ENCODE measurements at regions not wholly inside any gene's neighbourhood (a gene's known extent, or its start where the extent isn't known, plus 50 kb on each side); places are given as distances from the start of the nearest gene placed in this dataset.

GRCh38 chr11:15761235-15761634, 595.1 kb downstream of the SOX6 start:
- TF ChIP-seq SIN3A (IDR thresholded peaks at IDR 0.05; ENCODE audit: borderline replicate concordance, insufficient read depth, low read length), result no peak
- TF ChIP-seq TAF1 (IDR thresholded peaks at IDR 0.05; ENCODE audit: borderline replicate concordance, insufficient read depth, low read length), result no peak
- TF ChIP-seq POLR2AphosphoS5 (IDR thresholded peaks at IDR 0.05; ENCODE audit: low read depth, low read length), result no peak
- no peak for TF ChIP-seq REST (IDR thresholded peaks at IDR 0.05; ENCODE audit: insufficient read depth in 1 of 2, low read depth in 2 of 2, low read length in 2 of 2)
- TF ChIP-seq FOXP2 (optimal IDR thresholded peaks at IDR 0.05; ENCODE audit: borderline replicate concordance, extremely low read depth, extremely low read length, insufficient read depth), result no peak
